Heart left ventricle (tissue), 13 donors: ENCODE measurements at regions not wholly inside any gene's neighbourhood (a gene's known extent, or its start where the extent isn't known, plus 50 kb on each side); places are given as distances from the start of the nearest gene placed in this dataset.

ENCODE experiments used
- POLR2A ChIP-seq, 2 donors: fragments of 450-650 bp; IDR thresholded peaks; one replicate each; pipeline ENCODE4 v1.6.1; 2017; ENCODE audit warnings: antibody characterized with exemption in 2 of 2, mild to moderate bottlenecking in 2 of 2, moderate library complexity in 2 of 2
- TF ChIP-seq, protein P1 (sequence below), 12 donors: fragments of 200-600 bp; sonication (generic) in 4 of 12; IDR thresholded peaks; one replicate each; pipeline versions ENCODE4 v1.5.0 to v1.8.0; 2018 to 2022; ENCODE audit warnings: antibody characterized with exemption in 12 of 12, mild to moderate bottlenecking in 5 of 12
- donor health status: ischemic (EF 13 %, LVEDD 7.1; RV severe dilation, severe dysfunction).
- donor health status: DM: no; HTN: yes; CAD: no.
- donor health status: DM: no; HTN: no; CAD: no.
- donor health status: ischemic (EF 25% LVEDD 6.9; RV normal size, moderate dysfunction).
- donor health status: ischemic (EF 25% LVEDD 5.7; RV mildly dilated, moderate dysfunction).
- donor health status: ischemic (EF 35%, LVEDD 5.7; RV mildly dilated, moderate dysfunction).
- donor health status: nonischemic (EF 11% LVEDD 7.7; RV severe dilation, severe dysfunction).
- donor health status: DM: yes; HTN: yes; CAD: no.
- donor health status: PGD.
- donor health status: ischemic (EF 29% LVEDD 5.4; RV normal size, mild dysfunction).
- donor health status: nonischemic (EF 23%, LVEDD 6.1; RV moderate dilation, normal function).

DNA sequence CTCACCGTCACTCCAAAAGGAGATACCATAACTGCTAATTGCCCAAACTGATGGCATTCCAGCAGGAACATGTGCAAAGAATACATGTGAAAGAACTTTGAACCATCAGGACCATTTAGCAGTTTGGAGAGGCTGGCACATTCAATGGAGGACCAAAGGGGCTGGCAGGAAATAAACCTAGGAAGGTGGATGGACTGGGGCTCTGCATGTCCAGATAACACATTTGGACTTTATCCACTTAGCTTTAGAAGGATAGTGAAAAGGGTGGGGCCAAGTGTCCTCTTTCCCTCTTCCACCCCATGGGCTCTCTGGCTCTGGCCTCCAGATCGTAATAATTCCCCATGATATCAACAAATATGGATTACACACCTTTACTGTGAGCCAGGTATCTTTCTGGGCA is 58.8 kb upstream of the CALM2 start:
- no peak for TF ChIP-seq POLR2A (IDR thresholded peaks at IDR 0.05)
- TF ChIP-seq, protein P1, sequence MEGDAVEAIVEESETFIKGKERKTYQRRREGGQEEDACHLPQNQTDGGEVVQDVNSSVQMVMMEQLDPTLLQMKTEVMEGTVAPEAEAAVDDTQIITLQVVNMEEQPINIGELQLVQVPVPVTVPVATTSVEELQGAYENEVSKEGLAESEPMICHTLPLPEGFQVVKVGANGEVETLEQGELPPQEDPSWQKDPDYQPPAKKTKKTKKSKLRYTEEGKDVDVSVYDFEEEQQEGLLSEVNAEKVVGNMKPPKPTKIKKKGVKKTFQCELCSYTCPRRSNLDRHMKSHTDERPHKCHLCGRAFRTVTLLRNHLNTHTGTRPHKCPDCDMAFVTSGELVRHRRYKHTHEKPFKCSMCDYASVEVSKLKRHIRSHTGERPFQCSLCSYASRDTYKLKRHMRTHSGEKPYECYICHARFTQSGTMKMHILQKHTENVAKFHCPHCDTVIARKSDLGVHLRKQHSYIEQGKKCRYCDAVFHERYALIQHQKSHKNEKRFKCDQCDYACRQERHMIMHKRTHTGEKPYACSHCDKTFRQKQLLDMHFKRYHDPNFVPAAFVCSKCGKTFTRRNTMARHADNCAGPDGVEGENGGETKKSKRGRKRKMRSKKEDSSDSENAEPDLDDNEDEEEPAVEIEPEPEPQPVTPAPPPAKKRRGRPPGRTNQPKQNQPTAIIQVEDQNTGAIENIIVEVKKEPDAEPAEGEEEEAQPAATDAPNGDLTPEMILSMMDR (IDR thresholded peaks at IDR 0.05), result no peak
